22Rv1 (cell line): ENCODE measurements at regions not wholly inside any gene's neighbourhood (a gene's known extent, or its start where the extent isn't known, plus 50 kb on each side); places are given as distances from the start of the nearest gene placed in this dataset.

ENCODE experiments used
- H3K27ac ChIP-seq: fragments of 450-650 bp; 2 replicates; pipeline ENCODE4 v1.5.1; 2017
- CTCF ChIP-seq: fragments of 450-650 bp; IDR thresholded peaks from 2 replicates; pipeline ENCODE4 v1.5.1; 2017; ENCODE audit warnings: mild to moderate bottlenecking
- ZFX ChIP-seq: fragments of 450-650 bp; IDR thresholded peaks from 2 replicates; pipeline ENCODE4 v1.6.1; 2017; ENCODE audit warnings: antibody characterized with exemption, borderline replicate concordance

GRCh38 chr2:38500283-38500634, 102.5 kb downstream of the HNRNPLL start:
- H3K27ac ChIP-seq = no peak overlapping the region

GRCh38 chr2:38499548-38500282, 103.0 kb downstream of the HNRNPLL start:
- TF ChIP-seq ZFX (no peak), CTCF (no peak)

More at GRCh38 chr2:38500283-38500634, 102.5 kb downstream of the HNRNPLL start:
- TF ChIP-seq CTCF = no peak
- TF ChIP-seq ZFX = no peak

GRCh38 chr2:38498045-38498481, 104.7 kb downstream of the HNRNPLL start:
- H3K27ac ChIP-seq = no peak overlapping the region
- no peak for TF ChIP-seq CTCF
- TF ChIP-seq ZFX = no peak

More at GRCh38 chr2:38499548-38500282, 103.0 kb downstream of the HNRNPLL start:
- H3K27ac ChIP-seq = no peak overlapping the region

- TF ChIP-seq ZFX (no peak), CTCF (no peak)
- H3K27ac ChIP-seq = no peak overlapping the region
Observed at GRCh38 chr2:38497670-38498037, 105.1 kb downstream of the HNRNPLL start.

DNA sequence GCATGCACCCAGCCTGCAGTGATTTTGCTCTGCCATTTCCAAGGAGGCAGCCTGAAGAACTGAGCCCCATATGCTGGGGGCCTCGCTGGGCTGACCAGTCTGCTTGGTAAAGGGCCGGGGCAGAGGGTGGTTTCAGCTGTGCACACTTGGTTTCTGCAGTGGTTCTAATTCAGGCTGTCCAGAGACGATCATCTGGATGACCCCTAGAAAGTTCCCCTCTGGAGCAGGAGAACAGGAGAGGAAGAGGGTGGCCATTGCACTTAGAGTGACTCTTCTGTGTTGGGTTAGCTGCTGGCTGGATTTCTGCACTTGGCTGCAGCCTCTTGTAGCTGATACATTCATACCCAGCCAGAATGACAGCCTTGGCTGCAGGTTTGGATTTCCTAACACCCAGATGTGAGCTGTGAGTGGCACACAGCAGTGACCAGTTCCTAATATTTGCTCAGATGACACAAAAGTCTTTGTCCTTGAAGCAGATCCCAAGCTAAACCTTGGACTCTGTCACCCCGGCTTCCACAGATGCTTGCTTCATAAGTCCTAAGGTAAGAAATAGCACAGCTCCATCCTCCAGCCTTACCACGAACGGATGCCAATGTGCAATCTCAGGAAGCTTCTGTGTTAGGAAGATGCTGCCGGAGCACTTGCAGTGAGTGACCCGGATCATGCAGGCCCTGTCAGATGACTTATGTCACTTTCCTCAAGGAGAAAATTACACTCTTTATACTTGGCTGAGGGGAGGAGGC, 105.6 kb downstream of the HNRNPLL start:
- H3K27ac ChIP-seq = no peak overlapping the region

GRCh38 chr2:38495880-38496279, 106.8 kb downstream of the HNRNPLL start:
- TF ChIP-seq CTCF = no peak
- TF ChIP-seq ZFX = no peak
- no peak overlapping the region for H3K27ac ChIP-seq

More for the DNA sequence above, 105.6 kb downstream of the HNRNPLL start:
- TF ChIP-seq ZFX (no peak), CTCF (no peak)

GRCh38 chr2:38494394-38494793, 108.3 kb downstream of the HNRNPLL start:
- TF ChIP-seq ZFX (no peak), CTCF (no peak)
- H3K27ac ChIP-seq = no peak overlapping the region
